ENCODE measurements at regions not wholly inside any gene's neighbourhood (a gene's known extent, or its start where the extent isn't known, plus 50 kb on each side); places are given as distances from the start of the nearest gene placed in this dataset.

DNA sequence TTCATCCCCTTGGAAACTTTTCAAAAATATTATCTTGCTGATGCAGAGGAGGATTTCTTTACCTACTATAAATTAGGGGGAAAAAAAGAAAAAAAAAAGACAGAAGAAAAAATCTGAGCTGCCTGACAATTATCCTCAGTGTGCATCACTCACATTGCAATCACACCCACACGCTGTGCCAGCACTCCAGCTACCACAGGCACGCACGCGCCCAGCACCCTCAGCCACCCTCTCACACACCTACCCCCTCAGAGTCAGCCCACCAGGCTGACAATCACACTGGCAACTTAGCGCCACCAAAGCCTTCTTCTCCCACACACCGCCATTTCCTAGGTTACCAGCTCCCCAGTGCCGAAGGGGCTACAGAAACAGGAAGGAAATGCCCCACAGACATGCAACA lies 236.1 kb downstream of the KCNA4 start:
- Histone ChIP-seq H3K4me3 (no peak overlapping the region), H3K27ac (no peak overlapping the region), H3K9me3 (no peaks in the 10 kb centered on the region), H3K36me3 (ENCODE audit: insufficient read depth in 1 of 2, low read depth in 1 of 2) (no peaks in the 10 kb centered on the region), H3K4me1 (no peaks in the 10 kb centered on the region), H3K27me3 (ENCODE audit: insufficient read depth in 3 of 3, low read length in 2 of 3) (no peaks in the 10 kb centered on the region)
- TF ChIP-seq, protein P1, sequence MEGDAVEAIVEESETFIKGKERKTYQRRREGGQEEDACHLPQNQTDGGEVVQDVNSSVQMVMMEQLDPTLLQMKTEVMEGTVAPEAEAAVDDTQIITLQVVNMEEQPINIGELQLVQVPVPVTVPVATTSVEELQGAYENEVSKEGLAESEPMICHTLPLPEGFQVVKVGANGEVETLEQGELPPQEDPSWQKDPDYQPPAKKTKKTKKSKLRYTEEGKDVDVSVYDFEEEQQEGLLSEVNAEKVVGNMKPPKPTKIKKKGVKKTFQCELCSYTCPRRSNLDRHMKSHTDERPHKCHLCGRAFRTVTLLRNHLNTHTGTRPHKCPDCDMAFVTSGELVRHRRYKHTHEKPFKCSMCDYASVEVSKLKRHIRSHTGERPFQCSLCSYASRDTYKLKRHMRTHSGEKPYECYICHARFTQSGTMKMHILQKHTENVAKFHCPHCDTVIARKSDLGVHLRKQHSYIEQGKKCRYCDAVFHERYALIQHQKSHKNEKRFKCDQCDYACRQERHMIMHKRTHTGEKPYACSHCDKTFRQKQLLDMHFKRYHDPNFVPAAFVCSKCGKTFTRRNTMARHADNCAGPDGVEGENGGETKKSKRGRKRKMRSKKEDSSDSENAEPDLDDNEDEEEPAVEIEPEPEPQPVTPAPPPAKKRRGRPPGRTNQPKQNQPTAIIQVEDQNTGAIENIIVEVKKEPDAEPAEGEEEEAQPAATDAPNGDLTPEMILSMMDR (IDR thresholded peaks at IDR 0.05) = no peak
- intact Hi-C loops (cut with DNase I) = no loop called here
- DNase-seq (no peak), ATAC-seq (no peak)
- WGBS, 3 donors = 67 to 79% (median 74%) methylated on average over 7 of the region's 7 CpGs

DNA sequence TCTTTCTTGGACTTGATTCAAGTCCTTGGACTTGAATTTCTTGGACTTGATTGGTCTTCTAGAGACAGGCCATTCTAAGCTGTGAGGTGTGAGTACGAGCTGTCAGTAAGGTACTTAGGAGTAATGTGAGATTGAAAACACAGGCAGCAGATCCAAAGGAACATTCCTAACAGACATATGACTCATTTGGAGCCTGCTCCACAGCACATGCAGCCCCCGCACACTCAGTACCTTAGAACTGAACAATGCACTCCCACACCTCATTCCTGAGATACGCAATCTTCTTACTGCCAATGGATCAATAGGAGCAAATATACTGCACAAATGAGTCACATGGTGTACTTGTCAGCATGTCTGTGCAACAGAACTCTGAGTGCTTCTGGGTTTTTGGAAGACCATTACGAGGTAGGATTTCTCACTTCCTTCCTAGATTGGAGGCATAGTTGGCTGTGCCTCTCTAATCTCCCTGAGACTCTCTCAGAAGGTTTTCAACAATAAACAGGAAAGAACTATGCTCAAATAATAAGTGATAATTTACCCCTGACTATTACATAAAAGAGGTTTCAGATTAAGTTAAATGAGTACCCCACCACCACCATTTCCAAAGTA lies 243.1 kb downstream of the KCNA4 start:
- no peaks in the 10 kb centered on the region for H3K4me1 ChIP-seq
- WGBS, 3 donors = 71 to 78% (median 74%) methylated on average over 4 of the region's 4 CpGs
- DNase-seq (no peak), ATAC-seq (no peak)
- no peak overlapping the region for H3K27ac ChIP-seq
- no peaks in the 10 kb centered on the region for H3K27me3 ChIP-seq (ENCODE audit: insufficient read depth in 3 of 3, low read length in 2 of 3)
- H3K36me3 ChIP-seq (ENCODE audit: insufficient read depth in 1 of 2, low read depth in 1 of 2) = no peaks in the 10 kb centered on the region
- intact Hi-C loops (cut with DNase I) = no loop called here
- H3K9me3 ChIP-seq = no peaks in the 10 kb centered on the region
- no peak overlapping the region for H3K4me3 ChIP-seq
- TF ChIP-seq, protein P1 (IDR thresholded peaks at IDR 0.05) = no peak

DNA sequence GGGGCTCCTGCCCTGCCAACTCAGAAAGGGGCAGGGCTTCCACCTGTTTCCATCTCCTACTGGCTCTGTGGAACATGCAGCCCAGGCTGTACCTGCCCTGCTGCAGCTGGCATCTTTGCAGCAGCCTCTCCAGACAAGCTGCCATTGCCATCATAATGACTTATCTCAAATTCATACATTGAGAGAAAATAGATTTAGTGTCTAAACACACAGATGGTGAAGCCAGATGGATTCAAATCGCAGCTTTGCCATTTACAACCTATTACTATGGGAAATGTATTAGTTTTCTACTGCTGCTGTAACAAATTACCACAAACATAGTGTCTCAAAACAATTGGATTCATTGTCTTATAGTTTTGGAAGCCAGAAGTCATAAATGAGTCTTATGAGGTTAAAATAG lies 260.0 kb downstream of the KCNA4 start:
- Histone ChIP-seq H3K27me3 (ENCODE audit: insufficient read depth in 3 of 3, low read length in 2 of 3) (no peaks in the 10 kb centered on the region), H3K4me1 (no peaks in the 10 kb centered on the region), H3K27ac (no peak overlapping the region), H3K36me3 (ENCODE audit: insufficient read depth in 1 of 2, low read depth in 1 of 2) (no peaks in the 10 kb centered on the region), H3K4me3 (no peak overlapping the region), H3K9me3 (no peaks in the 10 kb centered on the region)
- DNase-seq (no peak), ATAC-seq (no peak)
- WGBS, 3 donors = 65 to 76% (median 69%) methylated on average over 1 of the region's 1 CpG
- intact Hi-C loops (cut with DNase I) = no loop called here
- TF ChIP-seq, protein P1 (IDR thresholded peaks at IDR 0.05) = no peak

DNA sequence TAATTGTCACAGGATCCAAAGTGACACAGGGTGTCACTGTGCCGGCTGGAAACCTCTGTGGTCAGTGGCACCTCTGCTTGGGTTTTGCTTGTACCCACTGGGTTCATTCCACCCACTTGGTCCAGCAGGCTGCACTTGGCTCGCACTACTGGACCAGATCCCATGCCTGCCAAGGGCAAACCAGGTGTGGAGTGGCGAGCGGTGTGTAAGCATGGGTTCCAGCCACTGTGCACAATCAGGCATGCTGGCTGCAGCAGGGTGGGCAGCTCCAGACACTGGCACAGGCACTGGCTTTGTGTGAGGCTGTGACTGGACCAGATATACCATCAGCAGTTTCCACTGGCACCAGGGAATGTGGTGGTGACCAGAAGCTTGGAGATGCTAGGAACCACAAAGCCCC lies 261.4 kb downstream of the KCNA4 start:
- Histone ChIP-seq H3K4me1 (no peaks in the 10 kb centered on the region), H3K4me3 (no peak overlapping the region), H3K27ac (no peak overlapping the region), H3K27me3 (ENCODE audit: insufficient read depth in 3 of 3, low read length in 2 of 3) (no peaks in the 10 kb centered on the region), H3K36me3 (ENCODE audit: insufficient read depth in 1 of 2, low read depth in 1 of 2) (no peaks in the 10 kb centered on the region), H3K9me3 (no peaks in the 10 kb centered on the region)
- TF ChIP-seq, protein P1 (IDR thresholded peaks at IDR 0.05) = no peak
- WGBS, 3 donors = 78% methylated on average over 4 of the region's 4 CpGs
- DNase-seq (peak in 1 of 2 donors; percentile 42), ATAC-seq (no peak)
- intact Hi-C loops (cut with DNase I) = no loop called here

DNA sequence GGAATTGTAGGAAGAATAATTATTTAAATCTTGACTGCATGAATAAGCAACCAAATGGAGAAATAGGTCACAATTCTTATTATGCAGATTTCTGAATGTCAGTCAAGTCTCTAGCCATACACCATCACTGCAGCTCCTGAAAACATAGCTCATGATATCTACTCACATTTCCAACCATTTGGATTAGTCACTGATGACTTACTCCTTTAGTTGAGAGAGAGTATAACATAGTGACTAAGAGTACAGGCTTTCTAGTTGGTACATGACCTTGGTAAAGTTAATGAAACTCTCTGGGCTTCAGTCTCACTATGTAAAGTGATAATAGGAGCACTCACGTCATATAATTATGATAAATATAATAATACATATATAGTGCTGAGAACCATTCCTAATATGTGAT lies 265.2 kb downstream of the KCNA4 start:
- no peak overlapping the region for H3K4me3 ChIP-seq
- no peaks in the 10 kb centered on the region for H3K36me3 ChIP-seq (ENCODE audit: insufficient read depth in 1 of 2, low read depth in 1 of 2)
- no peaks in the 10 kb centered on the region for H3K27me3 ChIP-seq (ENCODE audit: insufficient read depth in 3 of 3, low read length in 2 of 3)
- intact Hi-C loops (cut with DNase I) = no loop called here
- ATAC-seq (no peak), DNase-seq (no peak)
- H3K4me1 ChIP-seq = no peaks in the 10 kb centered on the region
- 70 to 83% (median 76%) methylated on average over 1 of the region's 1 CpG for WGBS, 3 donors
- H3K27ac ChIP-seq = no peak overlapping the region
- TF ChIP-seq, protein P1 (IDR thresholded peaks at IDR 0.05) = no peak
- no peaks in the 10 kb centered on the region for H3K9me3 ChIP-seq

Data from psoas muscle (tissue), 7 donors.